Breast epithelium (tissue), 4 donors: ENCODE measurements at regions not wholly inside any gene's neighbourhood (a gene's known extent, or its start where the extent isn't known, plus 50 kb on each side); places are given as distances from the start of the nearest gene placed in this dataset.

ENCODE experiments used
- DNase-seq, 2 donors: peaks; one replicate each; pipeline ENCODE4 v3.0.0-alpha.2; 2019; ENCODE audit warnings: low spot score in 2 of 2
- H3K27ac ChIP-seq, 2 donors: fragments of 200-600 bp; sonication (generic) in 1 of 2; one replicate each; pipeline ENCODE4 v1.5.1; 2016 to 2019; ENCODE audit warnings: mild to moderate bottlenecking in 1 of 2
- H3K27me3 ChIP-seq, 2 donors: fragments of 200-600 bp; sonication (generic) in 1 of 2; one replicate each; pipeline versions ENCODE4 v1.5.1 to v1.6.0; 2017 to 2019; ENCODE audit warnings: control low read depth in 1 of 2, mild to moderate bottlenecking in 1 of 2
- H3K36me3 ChIP-seq: fragments of 200-600 bp; one replicate; pipeline ENCODE4 v1.5.1; 2019
- H3K4me1 ChIP-seq, 2 donors: fragments of 200-600 bp; sonication (generic); one replicate each; pipeline ENCODE4 v1.5.1; 2016 to 2019; ENCODE audit warnings: control low read depth in 1 of 2
- H3K4me3 ChIP-seq, 3 donors: fragments of 200-600 bp; sonication (generic); 1 replicate in 2 of 3; 2 replicates in 1 of 3; pipeline ENCODE4 v1.5.1; 2016 to 2019; ENCODE audit warnings: mild to moderate bottlenecking in 3 of 3, moderate library complexity in 2 of 3
- H3K9me3 ChIP-seq, 2 donors: fragments of 200-600 bp; sonication (generic) in 1 of 2; one replicate each; pipeline ENCODE4 v1.5.1; 2016 to 2019; ENCODE audit warnings: control low read depth in 1 of 2
- CTCF ChIP-seq, 3 donors: fragments of 450-650 bp; IDR thresholded peaks; one replicate each; pipeline ENCODE4 v1.5.1; 2016 to 2017; ENCODE audit warnings: antibody characterized with exemption in 3 of 3, mild to moderate bottlenecking in 3 of 3, moderate library complexity in 3 of 3
- POLR2A ChIP-seq: fragments of 450-650 bp; IDR thresholded peaks from one replicate; pipeline ENCODE4 v1.6.1; 2016; ENCODE audit warnings: antibody characterized with exemption, mild to moderate bottlenecking, moderate library complexity
- POLR2AphosphoS5 ChIP-seq, 3 donors: sonication (generic); formaldehyde crosslinking; IDR thresholded peaks; one replicate each; pipeline ENCODE4 v1.6.1; 2017; ENCODE audit warnings: antibody characterized with exemption in 3 of 3
- intact Hi-C: fragments of 100-400 bp; cut with DNase I; formaldehyde crosslinking; loops from one replicate; pipeline ENCODE4 v1.15.1; 2023; ENCODE audit warnings: low total_unique reads

DNA sequence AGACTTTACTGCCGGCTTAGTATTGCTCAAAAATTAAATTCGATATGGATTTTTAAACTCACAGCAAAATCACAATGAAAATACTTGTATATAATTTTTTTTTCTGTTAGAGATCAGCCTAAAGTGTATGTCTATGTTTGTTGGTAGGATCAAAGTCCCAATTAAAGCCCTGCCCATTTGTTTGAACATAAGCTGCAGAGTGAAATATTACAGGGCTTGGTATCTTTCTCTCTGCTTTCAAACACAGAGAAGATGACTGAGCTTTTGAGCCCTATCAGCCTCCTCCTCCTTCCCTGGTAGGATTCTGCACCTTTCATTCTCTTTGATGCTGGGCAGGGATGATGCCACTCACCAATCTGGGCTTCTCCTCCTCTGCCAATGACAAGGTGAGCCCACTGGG, 345.4 kb downstream of the PPP1R2C start:
- intact Hi-C loops: no loop called here
- Histone ChIP-seq H3K4me1 (no peaks in the 10 kb centered on the region), H3K36me3 (no peaks in the 10 kb centered on the region), H3K27me3 (peaks cover 0 to 15% of the 10 kb centered on the region in 2 donors), H3K9me3 (peaks cover 0 to 9% of the 10 kb centered on the region in 2 donors), H3K27ac (no peak overlapping the region), H3K4me3 (no peak overlapping the region)
- TF ChIP-seq POLR2AphosphoS5 (IDR thresholded peaks at IDR 0.05): no peak
- TF ChIP-seq CTCF (IDR thresholded peaks at IDR 0.05): no peak
- no peak for TF ChIP-seq POLR2A
- DNase-seq: no peak

- no peak for DNase-seq
- Histone ChIP-seq H3K36me3 (no peaks in the 10 kb centered on the region), H3K27me3 (peaks cover 0 to 10% of the 10 kb centered on the region in 2 donors), H3K27ac (no peak overlapping the region), H3K4me1 (no peaks in the 10 kb centered on the region), H3K4me3 (no peak overlapping the region), H3K9me3 (no peaks in the 10 kb centered on the region)
- intact Hi-C loops: no loop called here
- TF ChIP-seq POLR2AphosphoS5 (IDR thresholded peaks at IDR 0.05) (no peak), CTCF (IDR thresholded peaks at IDR 0.05) (no peak), POLR2A (no peak)
Observed at GRCh38 chrX:42422961-42423360, 355.0 kb downstream of the PPP1R2C start.

DNA sequence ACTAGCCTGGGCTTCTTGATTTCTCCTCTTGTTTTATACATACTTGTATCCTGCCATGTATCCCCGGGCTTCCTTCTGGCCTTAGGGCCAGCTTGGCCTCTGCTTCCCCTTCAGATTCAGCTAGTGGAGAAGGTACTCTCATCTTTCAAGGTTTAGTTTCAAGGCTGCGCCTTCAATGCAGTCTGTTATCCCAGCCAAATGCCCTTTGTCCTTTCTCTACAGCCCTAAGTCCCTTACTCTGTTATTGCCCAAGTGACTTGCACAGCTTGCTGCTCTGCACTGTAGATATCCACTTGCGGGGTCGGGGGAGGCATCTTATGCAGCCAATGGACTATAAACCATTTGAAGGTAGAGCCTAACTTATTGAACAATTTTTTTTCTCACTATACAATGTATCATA, 357.5 kb downstream of the PPP1R2C start:
- H3K27ac ChIP-seq: no peak overlapping the region
- TF ChIP-seq POLR2AphosphoS5 (IDR thresholded peaks at IDR 0.05) (no peak), CTCF (IDR thresholded peaks at IDR 0.05) (no peak), POLR2A (no peak)
- intact Hi-C loops: no loop called here
- no peaks in the 10 kb centered on the region for H3K9me3 ChIP-seq
- H3K27me3 ChIP-seq: peaks cover 0 to 18% of the 10 kb centered on the region in 2 donors
- no peaks in the 10 kb centered on the region for H3K36me3 ChIP-seq
- no peak for DNase-seq
- H3K4me3 ChIP-seq: no peak overlapping the region
- no peaks in the 10 kb centered on the region for H3K4me1 ChIP-seq

DNA sequence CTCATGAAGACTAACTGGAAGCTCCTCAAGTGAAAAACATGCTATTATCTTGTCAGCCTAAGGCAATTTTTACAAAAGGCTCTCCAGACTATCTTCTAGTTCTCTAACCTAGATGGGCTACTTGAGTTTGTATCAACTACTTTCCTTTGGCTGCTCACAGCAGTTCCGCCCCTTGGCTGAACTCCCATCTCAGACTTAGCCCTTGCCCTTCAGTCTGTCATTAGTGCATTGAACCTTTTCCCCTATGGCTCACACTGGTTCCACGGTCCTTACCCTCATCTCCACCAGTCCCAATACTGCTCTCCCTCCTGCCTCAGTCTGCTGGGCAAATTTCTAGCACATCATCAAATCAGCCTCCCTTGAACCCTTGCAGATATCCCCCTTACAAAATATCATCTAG, 362.3 kb downstream of the PPP1R2C start:
- no peaks in the 10 kb centered on the region for H3K4me1 ChIP-seq
- TF ChIP-seq POLR2AphosphoS5 (IDR thresholded peaks at IDR 0.05): no peak
- no peak for TF ChIP-seq CTCF (IDR thresholded peaks at IDR 0.05)
- no peak for TF ChIP-seq POLR2A
- DNase-seq: no peak
- no peak overlapping the region for H3K4me3 ChIP-seq
- no peak overlapping the region for H3K27ac ChIP-seq
- intact Hi-C loops: no loop called here
- peaks cover 0 to 28% of the 10 kb centered on the region in 2 donors for H3K27me3 ChIP-seq
- peaks cover 9 to 16% of the 10 kb centered on the region in 2 donors for H3K9me3 ChIP-seq
- no peaks in the 10 kb centered on the region for H3K36me3 ChIP-seq

- no peak for DNase-seq
- Histone ChIP-seq H3K4me1 (no peaks in the 10 kb centered on the region), H3K4me3 (no peak overlapping the region), H3K36me3 (no peaks in the 10 kb centered on the region), H3K27me3 (peaks cover 0 to 21% of the 10 kb centered on the region in 2 donors), H3K27ac (no peak overlapping the region), H3K9me3 (peaks cover 9 to 22% of the 10 kb centered on the region in 2 donors)
- intact Hi-C loops: no loop called here
- no peak for TF ChIP-seq POLR2AphosphoS5 (IDR thresholded peaks at IDR 0.05)
- TF ChIP-seq POLR2A: no peak
- TF ChIP-seq CTCF (IDR thresholded peaks at IDR 0.05): no peak
Observed at GRCh38 chrX:42414057-42414456, 363.9 kb downstream of the PPP1R2C start.
